CD4-positive, alpha-beta T cell treated with Interleukin-15 for 4 hours (primary cell): ENCODE measurements at regions not wholly inside any gene's neighbourhood (a gene's known extent, or its start where the extent isn't known, plus 50 kb on each side); places are given as distances from the start of the nearest gene placed in this dataset.
"Not testable (repeated sequence)": the region's sequence is repeated elsewhere in the genome, so short reads cannot be mapped to it uniquely, and the experiment has no call there.

Source experiments
- DNase-seq: peaks from one replicate; pipeline ENCODE4 v3.0.0-alpha.2; 2020; ENCODE audit warnings: low spot score

- DNase-seq: not testable (repeated sequence)
These were observed 68.6 kb upstream of the IZUMO1R start for GRCh38 chr11:94235772-94236171.

- DNase-seq: not testable (repeated sequence)
These were observed 68.0 kb upstream of the IZUMO1R start for GRCh38 chr11:94236416-94236815.

GRCh38 chr11:94237447-94238153 lies 66.8 kb upstream of the IZUMO1R start:
- DNase-seq: peak; percentile 5

- peak; percentile 8 for DNase-seq
These were observed 66.1 kb upstream of the IZUMO1R start for GRCh38 chr11:94238154-94238735.

GRCh38 chr11:94238774-94239173 lies 65.6 kb upstream of the IZUMO1R start:
- not testable (repeated sequence) for DNase-seq

GRCh38 chr11:94241896-94242295 lies 62.5 kb upstream of the IZUMO1R start:
- DNase-seq: no peak

- DNase-seq: no peak
These were observed 60.5 kb upstream of the IZUMO1R start for GRCh38 chr11:94243571-94244515.

GRCh38 chr11:94245121-94245520 lies 59.3 kb upstream of the IZUMO1R start:
- DNase-seq: no peak

- not testable (repeated sequence) for DNase-seq
These were observed 56.1 kb upstream of the IZUMO1R start for GRCh38 chr11:94248301-94248700.

GRCh38 chr11:94254214-94254613 lies 50.2 kb upstream of the IZUMO1R start:
- no peak for DNase-seq
